HCT116 (cell line): ENCODE measurements at regions not wholly inside any gene's neighbourhood (a gene's known extent, or its start where the extent isn't known, plus 50 kb on each side); places are given as distances from the start of the nearest gene placed in this dataset.

Source experiments
- ATAC-seq: fragments of 200-7000 bp; cut with Tn5 transposase; 2 replicates; pipeline ENCODE4 v1.9.1; 2020; ENCODE audit warnings: mild to moderate bottlenecking, moderate library complexity
- BruUV-seq: library from RNA; stranded (reverse); fragments of 400-500 nt; replicated peaks from 2 replicates; lab custom pipeline; 2021; lab: Mats Ljungman, UMichigan
- CTCF ChIA-PET: fragments of 300-600 bp; sonication (Branson Sonifier 250); formaldehyde crosslinking; loops from one replicate; lab custom pipeline; 2021; ENCODE audit warnings: antibody characterized with exemption; lab: Charles Lee
- POLR2A ChIA-PET: fragments of 300-600, 350-600 bp; sonication (Branson Sonifier 250); formaldehyde crosslinking; loops from one replicate; lab custom pipeline; 2021; ENCODE audit warnings: antibody characterized with exemption; lab: Charles Lee
- RAD21 ChIA-PET, 2 experiments: fragments of 300-600 bp; sonication (Branson Sonifier 250); formaldehyde crosslinking; loops; one replicate each; lab custom pipeline; 2023; ENCODE audit warnings: low total read pairs in 2 of 2; ENCODE audit not compliant: uncharacterized antibody in 2 of 2, unreplicated experiment in 2 of 2, low non-redundant PET in 1 of 2; lab: Charles Lee
- DNase-seq: peaks from one replicate; pipeline ENCODE4 v3.0.0-alpha.2; 2010; ENCODE audit warnings: low read depth, low spot score
- H2AFZ ChIP-seq: fragments of 200-600 bp; shearing (Covaris generic), sonication (generic); 2 replicates; pipeline ENCODE4 v1.6.1; 2017; ENCODE audit warnings: low read depth, mixed run types, mixed read lengths, antibody characterized with exemption, low read length; ENCODE audit not compliant: poor library complexity, severe bottlenecking
- H3K27ac ChIP-seq: 2 replicates; pipeline ENCODE4 v1.5.1; 2012; ENCODE audit warnings: low read depth, low read length
- H3K27me3 ChIP-seq: fragments of 200-600 bp; sonication (generic); 2 replicates; pipeline ENCODE4 v1.6.1; 2016; ENCODE audit warnings: mixed run types, low read length, mixed read lengths; ENCODE audit not compliant: insufficient read depth
- H3K36me3 ChIP-seq, 2 experiments: fragments of 200-500 bp in 1 of 2; fragments of 200-600 bp in 1 of 2; sonication (Bioruptor generic) in 1 of 2; sonication (generic) in 1 of 2; 2 replicates each; pipeline versions ENCODE4 v1.5.1 to v1.6.1; 2014 to 2016; ENCODE audit warnings: low read length in 2 of 2, inconsistent platforms in 1 of 2, mixed read lengths in 1 of 2, mixed run types in 1 of 2; ENCODE audit not compliant: insufficient read depth in 2 of 2, control insufficient read depth in 1 of 2
- H3K4me1 ChIP-seq, 2 experiments: fragments of 200-600 bp in 1 of 2; sonication (generic) in 1 of 2; 2 replicates each; pipeline versions ENCODE4 v1.5.1 to v1.6.1; 2012 to 2017; ENCODE audit warnings: low read length in 2 of 2, inconsistent platforms in 1 of 2, mild to moderate bottlenecking in 1 of 2, mixed read lengths in 1 of 2, mixed run types in 1 of 2, moderate library complexity in 1 of 2; ENCODE audit not compliant: insufficient read depth in 2 of 2, control insufficient read depth in 1 of 2
- H3K4me2 ChIP-seq: fragments of 200-600 bp; sonication (generic); 2 replicates; pipeline ENCODE4 v1.6.1; 2017; ENCODE audit warnings: mixed run types, low read length, mixed read lengths
- H3K4me3 ChIP-seq, 2 experiments: fragments of 200-600 bp in 1 of 2; sonication (generic) in 1 of 2; replicated peaks in 1 of 2; 2 replicates each; pipeline ENCODE4 v1.5.1; 2011 to 2016; ENCODE audit warnings: low read length in 2 of 2, control low read depth in 1 of 2, low read depth in 1 of 2, mild to moderate bottlenecking in 1 of 2, mixed read lengths in 1 of 2, mixed run types in 1 of 2
- H3K79me2 ChIP-seq: fragments of 200-600 bp; sonication (generic); 2 replicates; pipeline ENCODE4 v1.6.1; 2017; ENCODE audit warnings: mild to moderate bottlenecking, mixed run types, low read length, moderate library complexity, mixed read lengths; ENCODE audit not compliant: insufficient read depth
- H3K9ac ChIP-seq: fragments of 200-600 bp; sonication (generic); 2 replicates; pipeline ENCODE4 v1.6.1; 2016; ENCODE audit warnings: low read length, mixed read lengths
- H3K9me2 ChIP-seq: fragments of 200-600 bp; sonication (generic), shearing (Covaris generic); 2 replicates; pipeline ENCODE4 v1.6.1; 2017; ENCODE audit warnings: mixed run types, mild to moderate bottlenecking, moderate library complexity; ENCODE audit not compliant: insufficient read depth
- H3K9me3 ChIP-seq, 2 experiments: fragments of 200-500 bp in 1 of 2; fragments of 200-600 bp in 1 of 2; sonication (Bioruptor generic) in 1 of 2; sonication (generic) in 1 of 2; 2 replicates each; pipeline ENCODE4 v1.6.1; 2014 to 2017; ENCODE audit warnings: low read length in 2 of 2, mixed read lengths in 2 of 2, inconsistent platforms in 1 of 2, low read depth in 1 of 2, mild to moderate bottlenecking in 1 of 2, mixed run types in 1 of 2, moderate library complexity in 1 of 2; ENCODE audit not compliant: control insufficient read depth in 1 of 2, insufficient read depth in 1 of 2
- H4K20me1 ChIP-seq: fragments of 200-600 bp; sonication (generic), shearing (Covaris generic); 2 replicates; pipeline ENCODE4 v1.6.1; 2017; ENCODE audit warnings: mixed run types, mild to moderate bottlenecking, moderate library complexity; ENCODE audit not compliant: insufficient read depth
- ATF3 ChIP-seq: IDR thresholded peaks from 2 replicates; pipeline ENCODE4 v1.6.1; 2012
- CBX3 ChIP-seq: IDR thresholded peaks from 2 replicates; pipeline ENCODE4 v1.6.1; 2012; ENCODE audit warnings: low read depth
- TCF7L2 ChIP-seq: IDR thresholded peaks from 2 replicates; pipeline ENCODE4 v1.7.0; 2011; ENCODE audit warnings: borderline replicate concordance, inconsistent platforms; ENCODE audit not compliant: insufficient read depth, insufficient read length; ENCODE audit errors: extremely low read depth
- intact Hi-C: fragments of 100-400 bp; cut with micrococcal nuclease; formaldehyde crosslinking; loops from 2 replicates; pipeline ENCODE4 v1.10.0; 2022

- no peaks in the 10 kb centered on the region for H3K9me3 ChIP-seq
- no peak overlapping the region for H3K27ac ChIP-seq
- H2AFZ ChIP-seq = no peak overlapping the region
- H3K27me3 ChIP-seq = no peaks in the 10 kb centered on the region
- RAD21 ChIA-PET = interaction anchor here in 1 of 2 experiments (0.7 kb wide), 1 partner anchor 9 kb away, joined by 3 read pairs; no protein-coding TSS in a partner anchor
- no peak for TF ChIP-seq ATF3
- POLR2A ChIA-PET = no interaction called here
- CTCF ChIA-PET = no interaction called here
- H3K4me3 ChIP-seq = no peak overlapping the region
- H3K4me1 ChIP-seq = peaks cover 0 to 6% of the 10 kb centered on the region in 2 experiments; a peak in 1 of 4 replicates
- H3K36me3 ChIP-seq = no peaks in the 10 kb centered on the region
- H3K4me2 ChIP-seq = no peak overlapping the region
- intact Hi-C loops = no loop called here
- no peak for DNase-seq
- no peak overlapping the region for H3K9ac ChIP-seq
- no peaks in the 10 kb centered on the region for H3K9me2 ChIP-seq
- no peak for ATAC-seq
- H4K20me1 ChIP-seq = no peaks in the 10 kb centered on the region
- no peaks in the 10 kb centered on the region for H3K79me2 ChIP-seq
- no TSS peak for BruUV-seq
Measured at GRCh38 chr7:19930051-19930450, 156.6 kb upstream of the TMEM196 start.

GRCh38 chr7:19928247-19928646 is 154.8 kb upstream of the TMEM196 start:
- Histone ChIP-seq H3K9me2 (no peaks in the 10 kb centered on the region), H3K4me1 (peaks cover 0 to 6% of the 10 kb centered on the region in 2 experiments; a peak in 1 of 4 replicates), H3K36me3 (no peaks in the 10 kb centered on the region), H3K4me3 (no peak overlapping the region), H4K20me1 (no peaks in the 10 kb centered on the region), H2AFZ (peak overlapping the region; percentile 53), H3K79me2 (no peaks in the 10 kb centered on the region), H3K9ac (no peak overlapping the region), H3K27ac (no peak overlapping the region), H3K27me3 (no peaks in the 10 kb centered on the region), H3K4me2 (no peak overlapping the region), H3K9me3 (no peaks in the 10 kb centered on the region)
- ChIA-PET RAD21 (no interaction called here), POLR2A (no interaction called here), CTCF (no interaction called here)
- TF ChIP-seq CBX3 (no peak), TCF7L2 (no peak)
- ATAC-seq = no peak
- DNase-seq = no peak
- intact Hi-C loops = no loop called here
- no TSS peak for BruUV-seq
